Endothelial cell of umbilical vein (primary cell): ENCODE measurements at regions not wholly inside any gene's neighbourhood (a gene's known extent, or its start where the extent isn't known, plus 50 kb on each side); places are given as distances from the start of the nearest gene placed in this dataset.

Experiments
- EZH2 ChIP-seq: IDR thresholded peaks from 2 replicates; pipeline ENCODE4 v1.6.1; 2012; ENCODE audit warnings: borderline replicate concordance, low read depth, mild to moderate bottlenecking, moderate library complexity, low read length, inconsistent platforms; ENCODE audit not compliant: severe bottlenecking
- POLR2A ChIP-seq: IDR thresholded peaks from 2 replicates; pipeline ENCODE4 v1.6.1; 2012; ENCODE audit warnings: low read depth, mild to moderate bottlenecking, control low read depth, low read length
- POLR2AphosphoS5 ChIP-seq: IDR thresholded peaks from 2 replicates; pipeline ENCODE4 v1.6.1; 2012; ENCODE audit warnings: low read depth, mild to moderate bottlenecking, control low read depth, low read length, moderate library complexity; ENCODE audit not compliant: insufficient read depth
- TF ChIP-seq, protein P1 (sequence below), 2 donors: IDR thresholded peaks; 1 replicate in 1 of 2; 2 replicates in 1 of 2; pipeline ENCODE4 v1.5.1; 2011; ENCODE audit warnings: low read length in 2 of 2, mild to moderate bottlenecking in 2 of 2, moderate library complexity in 2 of 2, control low read depth in 1 of 2, inconsistent platforms in 1 of 2, low read depth in 1 of 2; ENCODE audit not compliant: insufficient read depth in 1 of 2; ENCODE audit errors: extremely low read depth in 1 of 2

DNA sequence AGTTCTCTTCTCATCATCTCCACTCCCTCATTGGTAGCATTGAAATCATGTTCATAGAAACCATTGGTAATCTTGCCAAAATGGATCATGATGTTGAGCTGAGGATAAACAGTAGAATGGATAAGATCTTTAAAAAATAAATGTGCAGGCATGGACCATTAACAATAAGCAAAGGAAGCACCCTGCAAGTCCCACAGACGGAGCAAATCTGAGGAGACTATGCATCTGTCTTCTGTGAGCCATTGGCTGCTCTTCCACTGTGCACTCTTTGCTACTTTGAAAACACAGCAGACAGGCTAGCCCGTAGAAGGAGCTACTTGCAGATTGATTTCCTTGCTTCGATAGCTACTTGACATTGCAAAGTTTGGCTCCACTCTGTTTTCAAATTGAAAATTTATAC lies 535.0 kb downstream of the PKHD1 start:
- TF ChIP-seq, protein P1, sequence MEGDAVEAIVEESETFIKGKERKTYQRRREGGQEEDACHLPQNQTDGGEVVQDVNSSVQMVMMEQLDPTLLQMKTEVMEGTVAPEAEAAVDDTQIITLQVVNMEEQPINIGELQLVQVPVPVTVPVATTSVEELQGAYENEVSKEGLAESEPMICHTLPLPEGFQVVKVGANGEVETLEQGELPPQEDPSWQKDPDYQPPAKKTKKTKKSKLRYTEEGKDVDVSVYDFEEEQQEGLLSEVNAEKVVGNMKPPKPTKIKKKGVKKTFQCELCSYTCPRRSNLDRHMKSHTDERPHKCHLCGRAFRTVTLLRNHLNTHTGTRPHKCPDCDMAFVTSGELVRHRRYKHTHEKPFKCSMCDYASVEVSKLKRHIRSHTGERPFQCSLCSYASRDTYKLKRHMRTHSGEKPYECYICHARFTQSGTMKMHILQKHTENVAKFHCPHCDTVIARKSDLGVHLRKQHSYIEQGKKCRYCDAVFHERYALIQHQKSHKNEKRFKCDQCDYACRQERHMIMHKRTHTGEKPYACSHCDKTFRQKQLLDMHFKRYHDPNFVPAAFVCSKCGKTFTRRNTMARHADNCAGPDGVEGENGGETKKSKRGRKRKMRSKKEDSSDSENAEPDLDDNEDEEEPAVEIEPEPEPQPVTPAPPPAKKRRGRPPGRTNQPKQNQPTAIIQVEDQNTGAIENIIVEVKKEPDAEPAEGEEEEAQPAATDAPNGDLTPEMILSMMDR (IDR thresholded peaks at IDR 0.05; ENCODE audit: extremely low read depth in 1 of 2, insufficient read depth in 1 of 2, low read depth in 1 of 2, low read length in 2 of 2): no peak
- TF ChIP-seq POLR2A: no peak
- TF ChIP-seq POLR2AphosphoS5: no peak
- no peak for TF ChIP-seq EZH2
